ENCODE measurements at regions not wholly inside any gene's neighbourhood (a gene's known extent, or its start where the extent isn't known, plus 50 kb on each side); places are given as distances from the start of the nearest gene placed in this dataset.
"Not testable (repeated sequence)": the region's sequence is repeated elsewhere in the genome, so short reads cannot be mapped to it uniquely, and the experiment has no call there.

- no peaks in the 10 kb centered on the region for H3K36me3 ChIP-seq (ENCODE audit: low read depth)
- H2AFZ ChIP-seq, result no peak overlapping the region
- H3K4me2 ChIP-seq, result no peak overlapping the region
- no peaks in the 10 kb centered on the region for H4K20me1 ChIP-seq (ENCODE audit: insufficient read depth)
- intact Hi-C loops (cut with micrococcal nuclease; ENCODE audit: unreplicated experiment), result no loop called here
- no peak for DNase-seq
- no peak overlapping the region for H3K4me3 ChIP-seq
- ChIA-PET CTCF (no interaction called here), POLR2A (ENCODE audit: unreplicated experiment) (no interaction called here)
- H3K9me2 ChIP-seq (ENCODE audit: insufficient read depth), result no peaks in the 10 kb centered on the region
- H3F3A ChIP-seq (ENCODE audit: insufficient read depth, low read depth), result no peaks in the 10 kb centered on the region
- no peaks in the 10 kb centered on the region for H3K9me3 ChIP-seq (ENCODE audit: insufficient read depth, low read depth)
- no peaks in the 10 kb centered on the region for H3K27me3 ChIP-seq (ENCODE audit: insufficient read depth, low read depth)
- H3K4me1 ChIP-seq (replicated peaks; ENCODE audit: insufficient read depth), result no peaks in the 10 kb centered on the region
- BruUV-seq (replicated peaks), result no TSS peak
- TF ChIP-seq, protein P1, sequence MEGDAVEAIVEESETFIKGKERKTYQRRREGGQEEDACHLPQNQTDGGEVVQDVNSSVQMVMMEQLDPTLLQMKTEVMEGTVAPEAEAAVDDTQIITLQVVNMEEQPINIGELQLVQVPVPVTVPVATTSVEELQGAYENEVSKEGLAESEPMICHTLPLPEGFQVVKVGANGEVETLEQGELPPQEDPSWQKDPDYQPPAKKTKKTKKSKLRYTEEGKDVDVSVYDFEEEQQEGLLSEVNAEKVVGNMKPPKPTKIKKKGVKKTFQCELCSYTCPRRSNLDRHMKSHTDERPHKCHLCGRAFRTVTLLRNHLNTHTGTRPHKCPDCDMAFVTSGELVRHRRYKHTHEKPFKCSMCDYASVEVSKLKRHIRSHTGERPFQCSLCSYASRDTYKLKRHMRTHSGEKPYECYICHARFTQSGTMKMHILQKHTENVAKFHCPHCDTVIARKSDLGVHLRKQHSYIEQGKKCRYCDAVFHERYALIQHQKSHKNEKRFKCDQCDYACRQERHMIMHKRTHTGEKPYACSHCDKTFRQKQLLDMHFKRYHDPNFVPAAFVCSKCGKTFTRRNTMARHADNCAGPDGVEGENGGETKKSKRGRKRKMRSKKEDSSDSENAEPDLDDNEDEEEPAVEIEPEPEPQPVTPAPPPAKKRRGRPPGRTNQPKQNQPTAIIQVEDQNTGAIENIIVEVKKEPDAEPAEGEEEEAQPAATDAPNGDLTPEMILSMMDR (conservative IDR thresholded peaks at IDR 0.05), result no peak
- no peak for TF ChIP-seq EZH2 (IDR thresholded peaks at IDR 0.05; ENCODE audit: low read depth)
- no peaks in the 10 kb centered on the region for H3K79me2 ChIP-seq (ENCODE audit: low read depth)
- no peak overlapping the region for H3K27ac ChIP-seq
These were observed 303.1 kb upstream of the NPSR1 start for GRCh38 chr7:34354899-34355298.

DNA sequence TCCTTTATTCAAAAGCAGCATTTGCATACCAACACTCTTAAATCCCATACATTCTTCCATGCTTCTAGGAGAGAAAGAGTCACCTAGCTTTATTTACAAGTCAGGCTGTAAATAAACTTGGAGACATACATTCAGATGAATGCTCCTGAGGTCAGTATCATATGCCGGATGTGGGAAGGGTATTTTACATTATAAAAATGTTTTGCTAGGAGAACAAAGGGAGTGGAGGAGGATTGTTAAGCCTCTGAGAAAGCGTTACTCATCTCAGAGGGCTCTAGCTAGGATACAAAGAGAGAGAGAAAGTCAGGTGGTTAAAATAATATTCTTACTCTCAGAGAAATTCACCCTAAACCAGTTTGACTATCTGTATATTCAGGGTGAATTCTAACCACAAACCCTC lies 300.9 kb upstream of the NPSR1 start:
- no peak overlapping the region for H3K27ac ChIP-seq
- TF ChIP-seq, protein P1 (conservative IDR thresholded peaks at IDR 0.05), result no peak
- TF ChIP-seq EZH2 (IDR thresholded peaks at IDR 0.05; ENCODE audit: low read depth), result no peak
- intact Hi-C loops (cut with micrococcal nuclease; ENCODE audit: unreplicated experiment), result no loop called here
- no peaks in the 10 kb centered on the region for H3K9me3 ChIP-seq (ENCODE audit: insufficient read depth, low read depth)
- H3K79me2 ChIP-seq (ENCODE audit: low read depth), result no peaks in the 10 kb centered on the region
- H2AFZ ChIP-seq, result no peak overlapping the region
- no peak for DNase-seq
- no peaks in the 10 kb centered on the region for H3K9me2 ChIP-seq (ENCODE audit: insufficient read depth)
- CTCF ChIA-PET, result no interaction called here
- H3K4me1 ChIP-seq (replicated peaks; ENCODE audit: insufficient read depth), result no peaks in the 10 kb centered on the region
- BruUV-seq (replicated peaks), result no TSS peak
- H3F3A ChIP-seq (ENCODE audit: insufficient read depth, low read depth), result no peaks in the 10 kb centered on the region
- no peaks in the 10 kb centered on the region for H3K27me3 ChIP-seq (ENCODE audit: insufficient read depth, low read depth)
- H3K4me2 ChIP-seq, result no peak overlapping the region
- no peak overlapping the region for H3K4me3 ChIP-seq
- POLR2A ChIA-PET (ENCODE audit: unreplicated experiment), result no interaction called here
- no peaks in the 10 kb centered on the region for H3K36me3 ChIP-seq (ENCODE audit: low read depth)
- no peaks in the 10 kb centered on the region for H4K20me1 ChIP-seq (ENCODE audit: insufficient read depth)

DNA sequence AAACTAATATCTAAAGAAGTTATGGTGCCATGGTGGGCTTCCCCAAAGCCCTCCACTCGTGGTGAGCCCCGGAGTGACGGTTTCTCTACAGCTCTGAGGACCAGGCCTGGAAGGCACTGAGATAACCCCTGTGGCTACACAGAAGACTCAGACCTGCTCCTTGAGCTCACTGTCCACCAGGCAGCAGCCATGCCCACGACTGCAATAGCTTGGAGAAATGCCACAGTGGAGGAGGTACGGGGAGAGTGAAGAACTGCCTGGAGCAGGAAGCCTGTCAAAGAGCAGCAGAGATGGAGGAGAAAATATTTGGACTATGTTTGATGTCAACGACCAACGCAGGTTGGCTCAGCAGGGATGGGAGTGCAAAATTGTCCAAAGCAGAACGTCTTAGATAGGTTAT lies 300.1 kb upstream of the NPSR1 start:
- POLR2A ChIA-PET (ENCODE audit: unreplicated experiment), result interaction anchor here (0.6 kb wide), 1 partner anchor 1118 kb away, joined by 3 read pairs; no protein-coding TSS in a partner anchor
- no peaks in the 10 kb centered on the region for H3K36me3 ChIP-seq (ENCODE audit: low read depth)
- BruUV-seq (replicated peaks), result no TSS peak
- H3K4me3 ChIP-seq, result no peak overlapping the region
- CTCF ChIA-PET, result no interaction called here
- no peak for DNase-seq
- H4K20me1 ChIP-seq (ENCODE audit: insufficient read depth), result no peaks in the 10 kb centered on the region
- no peaks in the 10 kb centered on the region for H3K27me3 ChIP-seq (ENCODE audit: insufficient read depth, low read depth)
- H2AFZ ChIP-seq, result no peak overlapping the region
- no peaks in the 10 kb centered on the region for H3K9me2 ChIP-seq (ENCODE audit: insufficient read depth)
- H3K9me3 ChIP-seq (ENCODE audit: insufficient read depth, low read depth), result no peaks in the 10 kb centered on the region
- H3K27ac ChIP-seq, result no peak overlapping the region
- TF ChIP-seq, protein P1 (conservative IDR thresholded peaks at IDR 0.05), result no peak
- no peak for TF ChIP-seq EZH2 (IDR thresholded peaks at IDR 0.05; ENCODE audit: low read depth)
- no peaks in the 10 kb centered on the region for H3K4me1 ChIP-seq (replicated peaks; ENCODE audit: insufficient read depth)
- intact Hi-C loops (cut with micrococcal nuclease; ENCODE audit: unreplicated experiment), result no loop called here
- H3F3A ChIP-seq (ENCODE audit: insufficient read depth, low read depth), result no peaks in the 10 kb centered on the region
- no peak overlapping the region for H3K4me2 ChIP-seq
- no peaks in the 10 kb centered on the region for H3K79me2 ChIP-seq (ENCODE audit: low read depth)

DNA sequence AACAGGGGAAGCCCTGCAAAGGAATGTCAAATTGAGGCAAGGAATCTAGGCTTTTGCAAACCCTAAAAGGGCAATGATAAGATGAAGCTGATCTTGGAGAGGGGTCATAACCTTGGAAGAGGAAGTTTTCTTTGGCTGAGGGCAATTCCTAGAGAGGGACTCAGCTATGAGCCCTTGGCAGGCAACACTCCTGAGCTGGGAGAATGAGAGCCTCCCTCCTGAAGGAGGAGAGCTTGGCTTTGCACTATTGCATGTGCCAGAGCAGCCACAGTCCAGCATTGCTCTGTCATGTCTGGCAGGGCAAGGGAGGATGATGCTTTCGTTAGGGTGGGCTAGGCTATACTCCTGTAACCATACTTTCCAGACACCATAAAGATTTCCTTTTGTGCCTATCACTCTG lies 299.4 kb upstream of the NPSR1 start:
- H3K79me2 ChIP-seq (ENCODE audit: low read depth); BruUV-seq (replicated peaks); H3K9me2 ChIP-seq (ENCODE audit: insufficient read depth); H2AFZ ChIP-seq; H3K9me3 ChIP-seq (ENCODE audit: insufficient read depth, low read depth); H3K36me3 ChIP-seq (ENCODE audit: low read depth); H4K20me1 ChIP-seq (ENCODE audit: insufficient read depth); H3K27me3 ChIP-seq (ENCODE audit: insufficient read depth, low read depth); intact Hi-C loops (cut with micrococcal nuclease; ENCODE audit: unreplicated experiment); CTCF ChIA-PET; H3K27ac ChIP-seq; H3K4me1 ChIP-seq (replicated peaks; ENCODE audit: insufficient read depth); H3K4me2 ChIP-seq; POLR2A ChIA-PET (ENCODE audit: unreplicated experiment); H3F3A ChIP-seq (ENCODE audit: insufficient read depth, low read depth); H3K4me3 ChIP-seq; DNase-seq: not testable (repeated sequence)

Data from PC-9 (cell line).